SJCRH30 (cell line): ENCODE measurements at regions not wholly inside any gene's neighbourhood (a gene's known extent, or its start where the extent isn't known, plus 50 kb on each side); places are given as distances from the start of the nearest gene placed in this dataset.
A peak's percentile ranks its signal among the peaks of the same experiment; 100 is the strongest.

ENCODE experiments used
- DNase-seq, 2 experiments: peaks; one replicate each; pipeline ENCODE4 v3.0.0-alpha.2; 2015 to 2020
- H3K27ac ChIP-seq: fragments of 250-450 bp; sonication (Bioruptor Pico); 2 replicates; pipeline ENCODE4 v1.5.1; 2020; ENCODE audit warnings: mild to moderate bottlenecking, moderate library complexity
- H3K27me3 ChIP-seq: fragments of 250-450 bp; sonication (Bioruptor Pico); 2 replicates; pipeline ENCODE4 v1.5.1; 2020; ENCODE audit warnings: mild to moderate bottlenecking, moderate library complexity
- H3K36me3 ChIP-seq: fragments of 250-450 bp; sonication (Bioruptor Pico); 2 replicates; pipeline ENCODE4 v1.5.1; 2020; ENCODE audit warnings: mild to moderate bottlenecking, moderate library complexity
- H3K4me1 ChIP-seq: fragments of 250-450 bp; sonication (Bioruptor Pico); 2 replicates; pipeline ENCODE4 v1.5.1; 2020; ENCODE audit warnings: mild to moderate bottlenecking, moderate library complexity
- H3K4me3 ChIP-seq: fragments of 250-450 bp; sonication (Bioruptor Pico); 2 replicates; pipeline ENCODE4 v1.5.1; 2020; ENCODE audit warnings: mild to moderate bottlenecking, moderate library complexity
- H3K9me3 ChIP-seq: fragments of 250-450 bp; sonication (Bioruptor Pico); replicated peaks from 2 replicates; pipeline ENCODE4 v1.5.1; 2020; ENCODE audit warnings: mild to moderate bottlenecking, moderate library complexity

DNA sequence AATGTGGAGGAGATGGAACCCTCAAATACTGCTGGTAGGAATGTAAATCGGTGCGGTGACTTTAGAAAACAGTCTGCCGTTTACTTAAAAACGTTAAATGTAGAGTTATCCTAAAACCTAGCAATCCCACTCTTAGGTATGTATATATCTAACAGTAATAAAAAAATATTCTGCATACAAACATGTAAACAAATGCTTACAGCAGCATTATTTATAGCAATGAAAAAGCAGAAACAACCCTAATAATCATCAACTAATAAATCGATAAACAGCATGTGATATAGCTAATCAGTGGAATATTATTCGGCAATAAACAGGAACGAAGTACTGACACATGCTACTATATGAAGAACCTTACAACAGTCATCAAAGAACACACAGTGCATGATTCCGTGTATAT is 144.7 kb downstream of the CNTN3 start:
- H3K9me3 ChIP-seq, result no peaks in the 10 kb centered on the region
- DNase-seq, result no peak
- H3K36me3 ChIP-seq, result no peaks in the 10 kb centered on the region
- no peak overlapping the region for H3K4me3 ChIP-seq
- no peaks in the 10 kb centered on the region for H3K4me1 ChIP-seq
- no peaks in the 10 kb centered on the region for H3K27me3 ChIP-seq
- no peak overlapping the region for H3K27ac ChIP-seq

- no peaks in the 10 kb centered on the region for H3K27me3 ChIP-seq
- no peaks in the 10 kb centered on the region for H3K36me3 ChIP-seq
- DNase-seq, result no peak
- no peaks in the 10 kb centered on the region for H3K9me3 ChIP-seq
- no peaks in the 10 kb centered on the region for H3K4me1 ChIP-seq
- no peak overlapping the region for H3K27ac ChIP-seq
- H3K4me3 ChIP-seq, result no peak overlapping the region
Observed at GRCh38 chr3:74469151-74469550, 145.3 kb downstream of the CNTN3 start.

DNA sequence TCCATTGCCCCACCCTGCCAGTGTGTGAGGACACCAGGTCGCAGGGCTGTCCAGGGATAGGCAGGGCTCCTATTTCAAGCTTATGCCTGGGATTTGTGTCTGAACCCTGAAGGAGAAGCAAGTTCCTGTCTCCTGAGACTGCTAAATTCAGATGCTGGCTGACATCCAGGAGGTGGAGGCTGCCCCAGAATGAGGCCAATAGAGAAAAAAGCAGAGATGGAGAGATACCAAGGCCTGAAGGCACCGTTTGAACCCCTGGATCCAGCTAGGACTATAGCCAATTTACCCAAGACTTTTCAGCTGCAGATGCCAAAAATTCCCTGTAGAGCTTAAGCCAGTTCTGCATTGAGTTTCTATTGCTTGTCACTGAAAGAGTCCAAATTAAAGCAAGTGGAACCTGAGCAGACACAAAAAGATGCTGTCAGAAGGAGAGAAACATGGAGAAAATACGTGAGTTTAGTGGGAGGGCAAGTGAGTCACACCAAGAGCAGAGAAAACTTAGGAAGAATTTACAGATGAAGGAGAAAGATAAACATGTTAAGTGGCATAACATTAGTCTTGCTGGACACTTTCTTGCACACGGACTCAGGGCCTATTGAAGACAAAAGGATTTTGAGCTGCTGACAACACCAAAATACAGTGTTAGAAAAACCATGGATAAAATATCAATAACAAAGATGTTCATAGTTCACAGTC is 148.6 kb downstream of the CNTN3 start:
- H3K27me3 ChIP-seq, result no peaks in the 10 kb centered on the region
- DNase-seq, result peak; percentile 1
- H3K36me3 ChIP-seq, result no peaks in the 10 kb centered on the region
- no peak overlapping the region for H3K4me3 ChIP-seq
- H3K9me3 ChIP-seq, result no peaks in the 10 kb centered on the region
- no peak overlapping the region for H3K27ac ChIP-seq
- no peaks in the 10 kb centered on the region for H3K4me1 ChIP-seq

- no peaks in the 10 kb centered on the region for H3K4me1 ChIP-seq
- H3K27ac ChIP-seq, result no peak overlapping the region
- H3K36me3 ChIP-seq, result no peaks in the 10 kb centered on the region
- H3K9me3 ChIP-seq, result no peaks in the 10 kb centered on the region
- no peaks in the 10 kb centered on the region for H3K27me3 ChIP-seq
- no peak for DNase-seq
- no peak overlapping the region for H3K4me3 ChIP-seq
Observed at GRCh38 chr3:74463515-74463914, 150.9 kb downstream of the CNTN3 start.

GRCh38 chr3:74456166-74456565 is 158.3 kb downstream of the CNTN3 start:
- no peaks in the 10 kb centered on the region for H3K36me3 ChIP-seq
- H3K9me3 ChIP-seq, result no peaks in the 10 kb centered on the region
- H3K4me1 ChIP-seq, result no peaks in the 10 kb centered on the region
- H3K4me3 ChIP-seq, result no peak overlapping the region
- no peak for DNase-seq
- no peaks in the 10 kb centered on the region for H3K27me3 ChIP-seq
- no peak overlapping the region for H3K27ac ChIP-seq

DNA sequence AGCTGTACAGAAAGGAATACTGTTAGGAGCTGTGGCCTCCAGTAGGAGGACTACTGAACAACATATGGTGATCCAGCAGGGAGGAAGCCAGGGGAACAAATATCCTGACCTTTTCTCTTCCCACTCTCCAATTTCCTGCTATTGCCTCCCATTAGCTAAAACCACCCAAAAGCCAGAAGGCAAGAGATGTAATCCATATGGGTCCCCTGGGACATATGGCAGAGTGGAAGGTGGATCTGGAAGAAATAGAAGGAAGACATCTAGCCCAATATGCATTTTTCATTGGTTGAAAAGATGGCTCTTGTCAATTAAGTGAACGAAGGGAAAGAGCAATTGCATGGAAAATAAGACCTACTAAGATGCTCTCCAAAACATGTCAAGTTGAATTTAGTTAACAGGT is 167.2 kb downstream of the CNTN3 start:
- DNase-seq, result no peak
- Histone ChIP-seq H3K9me3 (no peaks in the 10 kb centered on the region), H3K4me3 (no peak overlapping the region), H3K36me3 (no peaks in the 10 kb centered on the region), H3K27ac (no peak overlapping the region), H3K4me1 (no peaks in the 10 kb centered on the region), H3K27me3 (no peaks in the 10 kb centered on the region)

- Histone ChIP-seq H3K27ac (no peak overlapping the region), H3K4me1 (no peaks in the 10 kb centered on the region), H3K27me3 (no peaks in the 10 kb centered on the region), H3K4me3 (no peak overlapping the region), H3K9me3 (no peaks in the 10 kb centered on the region), H3K36me3 (no peaks in the 10 kb centered on the region)
- no peak for DNase-seq
Observed at GRCh38 chr3:74445541-74445940, 168.9 kb downstream of the CNTN3 start.

GRCh38 chr3:74443102-74443501 is 171.4 kb downstream of the CNTN3 start:
- no peaks in the 10 kb centered on the region for H3K27me3 ChIP-seq
- H3K4me1 ChIP-seq, result no peaks in the 10 kb centered on the region
- no peaks in the 10 kb centered on the region for H3K36me3 ChIP-seq
- no peaks in the 10 kb centered on the region for H3K9me3 ChIP-seq
- no peak overlapping the region for H3K4me3 ChIP-seq
- H3K27ac ChIP-seq, result no peak overlapping the region
- peak in 1 of 2 experiments; percentile 0 for DNase-seq

GRCh38 chr3:74442683-74443082 is 171.8 kb downstream of the CNTN3 start:
- H3K4me1 ChIP-seq, result no peaks in the 10 kb centered on the region
- no peak overlapping the region for H3K27ac ChIP-seq

GRCh38 chr3:74442068-74442467 is 172.4 kb downstream of the CNTN3 start:
- no peaks in the 10 kb centered on the region for H3K9me3 ChIP-seq
- H3K27ac ChIP-seq, result no peak overlapping the region
- H3K4me1 ChIP-seq, result no peaks in the 10 kb centered on the region
- no peaks in the 10 kb centered on the region for H3K36me3 ChIP-seq
- no peaks in the 10 kb centered on the region for H3K27me3 ChIP-seq
- DNase-seq, result no peak
- H3K4me3 ChIP-seq, result no peak overlapping the region

More at GRCh38 chr3:74442683-74443082, 171.8 kb downstream of the CNTN3 start:
- Histone ChIP-seq H3K9me3 (no peaks in the 10 kb centered on the region), H3K4me3 (no peak overlapping the region), H3K27me3 (no peaks in the 10 kb centered on the region), H3K36me3 (no peaks in the 10 kb centered on the region)
- no peak for DNase-seq

GRCh38 chr3:74436184-74436583 is 178.3 kb downstream of the CNTN3 start:
- Histone ChIP-seq H3K4me3 (no peak overlapping the region), H3K36me3 (no peaks in the 10 kb centered on the region), H3K27me3 (no peaks in the 10 kb centered on the region), H3K9me3 (no peaks in the 10 kb centered on the region), H3K27ac (no peak overlapping the region), H3K4me1 (no peaks in the 10 kb centered on the region)
- no peak for DNase-seq

GRCh38 chr3:74435631-74436030 is 178.8 kb downstream of the CNTN3 start:
- Histone ChIP-seq H3K27me3 (no peaks in the 10 kb centered on the region), H3K27ac (no peak overlapping the region), H3K4me3 (no peak overlapping the region), H3K36me3 (no peaks in the 10 kb centered on the region), H3K4me1 (no peaks in the 10 kb centered on the region), H3K9me3 (no peaks in the 10 kb centered on the region)
- DNase-seq, result no peak

GRCh38 chr3:74434406-74434805 is 180.1 kb downstream of the CNTN3 start:
- Histone ChIP-seq H3K4me1 (no peaks in the 10 kb centered on the region), H3K36me3 (no peaks in the 10 kb centered on the region), H3K4me3 (no peak overlapping the region), H3K9me3 (no peaks in the 10 kb centered on the region), H3K27ac (no peak overlapping the region), H3K27me3 (no peaks in the 10 kb centered on the region)
- DNase-seq, result no peak

DNA sequence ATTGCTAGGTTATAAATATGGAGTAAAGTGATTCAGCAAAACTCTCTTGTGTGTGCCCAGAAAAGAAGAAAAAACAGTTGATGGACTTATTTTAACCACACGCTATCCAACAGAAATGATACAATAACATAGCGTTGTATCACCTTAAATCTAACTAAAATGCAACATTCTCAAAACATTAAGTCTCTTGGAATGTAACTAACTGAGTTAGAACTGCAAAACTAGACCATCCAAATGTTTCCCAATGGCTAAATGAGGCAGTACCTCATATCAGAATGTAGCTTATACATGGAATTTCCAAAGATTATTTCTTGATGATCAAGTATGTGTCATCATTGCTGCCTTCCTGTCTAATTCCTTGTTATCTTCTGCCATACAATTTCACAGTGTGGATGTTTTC is 187.9 kb downstream of the CNTN3 start:
- H3K27me3 ChIP-seq, result no peaks in the 10 kb centered on the region
- H3K27ac ChIP-seq, result no peak overlapping the region
- no peak for DNase-seq
- H3K4me1 ChIP-seq, result no peaks in the 10 kb centered on the region
- no peak overlapping the region for H3K4me3 ChIP-seq
- H3K9me3 ChIP-seq, result no peaks in the 10 kb centered on the region
- no peaks in the 10 kb centered on the region for H3K36me3 ChIP-seq

- H3K9me3 ChIP-seq, result no peaks in the 10 kb centered on the region
- no peak overlapping the region for H3K4me3 ChIP-seq
- H3K27ac ChIP-seq, result no peak overlapping the region
- H3K36me3 ChIP-seq, result no peaks in the 10 kb centered on the region
- H3K27me3 ChIP-seq, result no peaks in the 10 kb centered on the region
- H3K4me1 ChIP-seq, result no peaks in the 10 kb centered on the region
- no peak for DNase-seq
Observed at GRCh38 chr3:74423867-74424266, 190.6 kb downstream of the CNTN3 start.

DNA sequence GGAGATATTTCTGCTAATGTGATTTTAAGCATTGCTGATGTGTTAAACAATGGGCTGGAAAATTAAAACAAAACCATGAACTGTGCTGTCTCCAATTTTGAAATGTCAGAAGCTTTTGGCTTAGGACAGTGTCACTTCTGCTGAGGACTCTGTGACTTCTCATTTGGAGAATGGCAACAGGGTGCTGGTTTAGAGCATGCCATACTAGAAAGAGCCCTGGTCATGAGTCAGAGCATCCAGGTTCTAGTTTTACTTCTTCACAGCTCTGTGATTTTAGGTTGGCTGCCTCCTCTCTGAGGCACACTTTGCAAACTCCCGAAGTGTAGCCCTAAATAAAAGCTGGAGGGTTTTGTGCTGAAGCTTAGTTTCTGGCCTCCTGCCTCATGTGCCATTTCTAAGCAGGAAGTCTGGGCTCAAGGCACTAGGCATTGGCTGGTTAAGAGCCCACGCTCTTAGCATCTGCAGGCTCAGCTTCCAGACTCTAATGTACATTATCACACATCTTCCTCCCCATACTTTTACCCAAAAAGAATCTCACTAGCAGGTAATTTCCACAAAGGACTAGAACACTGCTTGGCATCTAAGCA is 193.8 kb downstream of the CNTN3 start:
- Histone ChIP-seq H3K27me3 (no peaks in the 10 kb centered on the region), H3K27ac (no peak overlapping the region), H3K4me1 (no peaks in the 10 kb centered on the region), H3K36me3 (no peaks in the 10 kb centered on the region), H3K9me3 (no peaks in the 10 kb centered on the region), H3K4me3 (no peak overlapping the region)
- no peak for DNase-seq
